ENCODE measurements at regions not wholly inside any gene's neighbourhood (a gene's known extent, or its start where the extent isn't known, plus 50 kb on each side); places are given as distances from the start of the nearest gene placed in this dataset.

DNA sequence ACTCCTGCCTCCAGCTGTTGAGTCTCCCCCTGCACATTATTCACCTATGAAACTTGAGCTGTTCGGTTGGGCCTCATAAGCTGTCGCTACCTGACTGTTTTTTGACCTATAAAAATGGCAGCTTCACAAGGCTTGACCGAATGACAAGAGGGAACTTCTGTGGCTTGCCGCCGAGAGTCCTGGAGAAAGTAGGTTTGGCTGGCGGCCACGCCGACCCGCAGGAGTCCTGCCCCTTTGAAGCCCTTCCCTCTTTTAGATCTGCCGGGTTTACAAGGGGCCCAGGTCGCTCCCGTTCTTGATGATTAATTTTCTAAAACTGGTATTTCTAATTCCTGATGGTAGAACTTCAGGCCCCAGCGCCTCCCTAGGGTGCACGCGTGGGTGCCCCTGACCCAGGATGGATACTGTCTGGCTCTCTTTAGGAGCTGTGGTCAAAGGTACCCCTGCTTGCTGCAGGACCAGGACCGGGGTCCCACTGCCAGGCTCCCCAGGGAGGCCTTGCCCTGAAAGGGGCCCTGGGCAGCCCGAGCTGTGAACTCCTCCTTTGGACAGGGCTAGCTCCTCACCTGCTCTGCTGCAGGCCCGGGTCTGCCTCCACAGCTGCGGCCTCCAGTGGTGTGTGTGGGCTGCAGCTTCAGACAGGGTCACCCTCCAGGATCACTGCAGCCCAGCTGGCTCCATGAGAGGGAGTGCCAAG lies 171.8 kb downstream of the CTTN start:
- no peak for ATAC-seq
- H3K9me3 Mint-ChIP-seq: peaks cover 0 to 6% (median 0%) of the 10 kb centered on the region in 9 donors
- POLR2A ChIA-PET: no interaction called here
- no peak overlapping the region for H3K27ac Mint-ChIP-seq
- H3K4me1 Mint-ChIP-seq: peaks cover 0 to 5% (median 2%) of the 10 kb centered on the region in 4 donors
- peaks cover 19 to 65% (median 24%) of the 10 kb centered on the region in 5 donors for H3K27me3 Mint-ChIP-seq
- peak in 1 of 10 donors; percentile 35 for DNase-seq
- peak overlapping the region in 1 of 10 donors; percentile 7 for H3K4me3 Mint-ChIP-seq
- peaks cover 0 to 5% (median 0%) of the 10 kb centered on the region in 3 donors for H3K36me3 Mint-ChIP-seq

DNA sequence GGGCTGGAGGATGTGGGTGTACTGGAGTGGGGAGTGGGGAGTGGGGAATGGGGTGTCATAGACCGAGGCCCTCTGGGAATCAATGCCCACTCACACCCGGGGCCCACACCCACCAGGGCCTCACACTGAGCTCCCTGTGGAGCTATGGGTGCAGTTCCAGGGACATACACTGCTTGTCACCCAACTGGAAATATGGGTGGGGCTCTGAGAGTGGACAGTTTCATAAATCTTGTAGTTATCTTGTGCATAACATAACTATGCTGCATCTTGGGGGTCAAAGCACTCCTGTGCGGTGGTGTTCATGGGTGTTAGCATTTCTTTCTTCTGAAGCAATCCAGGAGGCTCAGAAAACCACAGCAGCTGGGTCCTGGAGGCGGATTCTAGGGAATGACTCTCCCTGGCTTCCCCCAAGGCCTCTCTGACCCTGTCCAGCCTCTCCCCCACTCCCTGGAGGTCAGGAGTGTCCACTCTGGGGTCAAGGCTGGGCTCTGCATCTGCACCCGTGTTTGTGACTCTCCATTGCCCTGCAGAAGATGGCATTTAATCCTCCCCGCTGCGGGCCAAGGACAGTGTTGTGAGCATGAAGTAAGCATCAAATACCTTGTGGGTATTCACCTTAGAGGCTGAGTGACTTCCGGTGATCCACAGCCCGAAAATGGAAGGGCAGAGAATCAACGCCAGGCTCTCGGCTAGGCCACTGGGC lies 172.5 kb downstream of the CTTN start:
- no peak for ATAC-seq
- H3K4me3 Mint-ChIP-seq: no peak overlapping the region
- POLR2A ChIA-PET: no interaction called here

DNA sequence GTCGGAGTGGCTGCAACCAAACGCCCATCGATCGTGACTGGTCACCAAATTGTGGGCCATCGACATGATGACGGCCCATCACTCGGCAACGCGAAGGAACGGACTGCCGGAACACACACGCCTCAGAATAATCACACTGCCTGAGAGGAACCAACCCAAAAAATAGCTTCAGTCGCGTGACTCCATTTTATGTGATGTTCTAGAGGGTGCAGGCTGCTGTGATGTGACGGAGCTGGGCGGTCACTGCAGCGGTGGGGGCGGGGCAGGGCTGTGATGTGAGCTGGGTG lies 174.6 kb downstream of the CTTN start:
- peak in 1 of 10 donors; percentile 43 for DNase-seq
- H3K27ac Mint-ChIP-seq: no peak overlapping the region

More for the DNA sequence above, 172.5 kb downstream of the CTTN start:
- peak in 1 of 10 donors; percentile 53 for DNase-seq
- peaks cover 0 to 5% (median 0%) of the 10 kb centered on the region in 9 donors for H3K9me3 Mint-ChIP-seq
- H3K4me1 Mint-ChIP-seq: peaks cover 0 to 5% (median 2%) of the 10 kb centered on the region in 4 donors
- H3K27me3 Mint-ChIP-seq: peaks cover 17 to 61% (median 23%) of the 10 kb centered on the region in 5 donors
- H3K27ac Mint-ChIP-seq: no peak overlapping the region
- H3K36me3 Mint-ChIP-seq: peaks cover 0 to 2% (median 0%) of the 10 kb centered on the region in 3 donors

DNA sequence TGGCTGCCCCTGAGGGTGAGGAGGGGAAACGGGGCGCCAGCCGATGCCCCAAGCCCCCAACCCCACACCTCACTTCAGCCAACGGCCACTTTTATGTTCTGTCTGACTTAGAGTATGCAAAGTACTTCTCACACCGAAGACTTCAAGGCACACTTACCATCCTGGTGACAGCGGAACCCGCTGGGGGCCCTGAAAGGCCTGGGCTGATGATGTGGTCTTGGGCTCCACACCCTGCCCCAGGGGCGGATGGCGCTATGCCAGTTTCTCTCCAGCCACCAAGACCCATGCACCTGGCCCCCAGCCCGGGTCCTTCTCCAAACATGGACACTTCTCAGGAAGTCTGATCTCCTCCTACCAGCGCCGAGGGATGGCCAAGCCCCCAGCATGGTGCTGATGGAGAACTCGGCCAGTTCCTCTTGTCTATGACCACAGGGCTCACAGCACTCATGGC lies 175.4 kb downstream of the CTTN start:
- POLR2A ChIA-PET: no interaction called here
- Mint-ChIP-seq H3K36me3 (no peaks in the 10 kb centered on the region), H3K4me3 (no peak overlapping the region), H3K9me3 (no peaks in the 10 kb centered on the region), H3K27me3 (peaks cover 2 to 32% (median 10%) of the 10 kb centered on the region in 5 donors), H3K4me1 (peaks cover 0 to 3% (median 0%) of the 10 kb centered on the region in 4 donors), H3K27ac (no peak overlapping the region)
- DNase-seq (peak in 1 of 10 donors; percentile 44), ATAC-seq (no peak)

More for the DNA sequence above, 174.6 kb downstream of the CTTN start:
- no peak for ATAC-seq
- H3K36me3 Mint-ChIP-seq: no peaks in the 10 kb centered on the region
- peaks cover 2 to 41% (median 10%) of the 10 kb centered on the region in 5 donors for H3K27me3 Mint-ChIP-seq
- peaks cover 0 to 5% (median 1%) of the 10 kb centered on the region in 4 donors for H3K4me1 Mint-ChIP-seq
- POLR2A ChIA-PET: no interaction called here
- H3K9me3 Mint-ChIP-seq: no peaks in the 10 kb centered on the region
- no peak overlapping the region for H3K4me3 Mint-ChIP-seq

DNA sequence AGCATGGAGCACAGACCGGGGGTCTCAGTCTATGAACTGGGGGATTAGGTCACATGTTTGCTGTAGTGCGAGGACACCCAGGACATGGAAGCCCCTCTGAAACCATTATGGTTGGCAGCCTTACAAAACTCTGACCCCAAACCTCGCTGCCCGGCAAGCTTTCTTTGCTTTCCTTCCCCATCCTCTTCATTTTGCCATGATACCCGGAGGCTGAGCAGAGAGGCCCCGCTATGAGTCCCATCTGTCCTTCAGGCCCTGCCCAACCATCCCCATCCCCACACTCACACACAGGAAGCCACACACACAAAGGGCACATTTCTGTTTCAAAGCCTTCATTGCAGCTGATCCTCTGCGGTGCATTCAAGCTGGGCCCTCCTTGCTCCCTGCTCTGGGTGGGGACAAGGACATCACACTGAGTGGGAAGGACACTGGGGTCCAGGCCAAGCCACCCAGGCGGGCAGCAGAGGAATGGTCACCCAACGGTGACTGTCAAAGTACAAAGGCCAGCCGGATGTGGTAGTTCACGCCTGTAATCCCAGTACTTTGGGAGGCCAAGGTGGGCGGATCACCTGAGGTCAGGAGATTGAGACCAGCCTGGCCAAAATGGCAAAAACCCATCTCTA lies 176.5 kb downstream of the CTTN start:
- Mint-ChIP-seq H3K9me3 (no peaks in the 10 kb centered on the region), H3K36me3 (no peaks in the 10 kb centered on the region), H3K4me3 (no peak overlapping the region), H3K27ac (no peak overlapping the region), H3K4me1 (no peaks in the 10 kb centered on the region), H3K27me3 (peaks cover 0 to 23% (median 6%) of the 10 kb centered on the region in 5 donors)
- POLR2A ChIA-PET: no interaction called here
- ATAC-seq (no peak), DNase-seq (no peak)

DNA sequence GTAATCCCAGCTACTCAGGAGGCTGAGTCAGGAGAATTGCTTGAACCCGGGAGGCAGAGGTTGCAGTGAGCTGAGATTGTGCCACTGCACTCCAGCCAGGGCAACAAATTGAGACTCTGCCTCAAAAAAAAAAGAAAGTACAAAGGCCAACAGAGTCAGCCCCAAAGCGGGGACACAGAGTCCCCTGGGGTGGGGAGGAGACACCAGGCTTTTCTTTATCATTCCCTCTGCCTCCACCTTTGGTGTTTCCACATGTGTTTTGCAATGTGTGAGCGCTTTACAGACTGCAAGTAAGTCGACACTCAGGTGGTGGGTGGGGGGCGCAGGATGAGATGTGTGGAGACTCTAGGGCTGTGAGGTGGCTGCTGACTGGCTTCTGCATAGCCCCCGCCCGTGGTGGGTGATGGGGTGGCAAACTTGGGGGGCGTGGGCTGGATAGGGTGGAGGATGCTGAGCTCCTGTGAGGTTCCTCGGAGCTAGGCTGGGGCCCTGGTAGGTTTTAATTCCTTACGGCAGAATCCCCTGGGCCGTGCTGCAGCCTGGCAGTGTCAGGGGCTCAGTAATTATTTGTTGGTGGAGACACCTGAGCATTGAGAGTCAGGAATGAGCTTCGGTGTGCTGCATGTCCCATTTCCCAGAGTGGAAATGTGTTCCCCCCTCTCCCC lies 177.2 kb downstream of the CTTN start:
- Mint-ChIP-seq H3K9me3 (no peaks in the 10 kb centered on the region), H3K4me1 (no peaks in the 10 kb centered on the region), H3K27me3 (peaks cover 0 to 18% (median 4%) of the 10 kb centered on the region in 5 donors), H3K36me3 (no peaks in the 10 kb centered on the region), H3K4me3 (no peak overlapping the region), H3K27ac (peak overlapping the region in 1 of 10 donors; percentile 59)
- DNase-seq: no peak
- POLR2A ChIA-PET: no interaction called here
- no peak for ATAC-seq

DNA sequence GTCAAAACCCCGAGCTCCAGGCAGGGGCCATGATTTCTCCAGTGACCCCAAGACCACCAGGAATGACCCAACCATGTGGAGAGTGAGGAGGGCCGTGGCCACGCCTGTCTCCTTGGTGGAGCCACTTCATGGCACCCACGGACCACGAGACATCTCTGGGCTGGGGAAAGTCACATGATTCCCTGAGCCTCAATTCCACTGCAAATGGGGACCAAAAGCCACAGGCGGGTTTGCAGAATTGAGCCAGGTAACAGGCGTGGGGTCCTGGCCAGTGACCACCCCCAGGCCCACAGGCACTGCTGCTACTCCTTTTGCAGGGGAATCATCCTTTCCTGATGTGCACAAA lies 178.9 kb downstream of the CTTN start:
- H3K36me3 Mint-ChIP-seq: no peaks in the 10 kb centered on the region
- no peaks in the 10 kb centered on the region for H3K9me3 Mint-ChIP-seq
- POLR2A ChIA-PET: no interaction called here
- no peak overlapping the region for H3K27ac Mint-ChIP-seq
- H3K27me3 Mint-ChIP-seq: peaks cover 0 to 7% (median 0%) of the 10 kb centered on the region in 5 donors
- ATAC-seq (no peak), DNase-seq (no peak)
- H3K4me1 Mint-ChIP-seq: no peaks in the 10 kb centered on the region
- H3K4me3 Mint-ChIP-seq: no peak overlapping the region

DNA sequence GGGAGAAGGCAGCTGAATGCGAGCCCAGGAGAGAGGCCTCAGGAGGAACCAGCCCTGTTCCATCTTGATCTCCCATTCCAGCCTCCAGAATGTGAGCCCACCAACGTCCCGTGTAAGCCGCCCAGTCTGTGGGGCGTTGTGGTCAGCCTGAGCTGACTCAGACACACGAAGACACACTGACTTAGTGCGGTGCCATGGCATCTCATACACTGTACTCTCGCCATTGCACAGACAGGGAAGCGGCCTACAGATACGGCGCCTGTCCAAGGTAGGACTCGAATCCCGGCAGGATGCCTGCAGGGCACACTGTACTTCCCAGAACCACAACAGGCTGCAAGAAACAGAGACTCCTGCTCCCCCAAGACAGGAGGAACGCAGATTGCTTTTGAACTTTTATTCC lies 179.6 kb downstream of the CTTN start:
- DNase-seq (peak in 1 of 10 donors; percentile 30), ATAC-seq (no peak)
- peaks cover 0 to 6% (median 0%) of the 10 kb centered on the region in 5 donors for H3K27me3 Mint-ChIP-seq
- no peak overlapping the region for H3K4me3 Mint-ChIP-seq
- H3K4me1 Mint-ChIP-seq: no peaks in the 10 kb centered on the region
- H3K9me3 Mint-ChIP-seq: no peaks in the 10 kb centered on the region
- no peaks in the 10 kb centered on the region for H3K36me3 Mint-ChIP-seq
- no peak overlapping the region for H3K27ac Mint-ChIP-seq
- POLR2A ChIA-PET: no interaction called here

DNA sequence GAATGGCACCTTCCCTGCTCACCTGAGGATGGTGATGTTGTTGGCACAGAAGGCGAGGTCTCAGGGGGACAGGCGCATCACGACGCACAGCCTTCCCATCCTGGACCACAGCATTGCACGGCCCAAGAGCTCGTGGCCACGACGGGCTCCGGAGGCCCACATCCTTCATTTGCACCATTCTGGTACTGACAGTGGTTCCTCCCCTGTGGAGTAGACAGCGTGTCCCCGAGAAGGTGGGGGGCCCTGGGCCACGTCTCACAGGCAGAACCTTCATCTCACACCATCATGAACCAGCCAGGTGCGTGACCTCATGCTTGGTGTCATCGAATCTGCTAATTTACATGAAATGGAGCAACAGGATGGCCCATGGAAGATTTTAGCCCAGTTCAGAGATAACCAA lies 180.0 kb downstream of the CTTN start:
- Mint-ChIP-seq H3K27me3 (peaks cover 0 to 8% (median 0%) of the 10 kb centered on the region in 5 donors), H3K9me3 (no peaks in the 10 kb centered on the region), H3K4me3 (no peak overlapping the region), H3K4me1 (no peaks in the 10 kb centered on the region), H3K27ac (no peak overlapping the region), H3K36me3 (no peaks in the 10 kb centered on the region)
- POLR2A ChIA-PET: no interaction called here
- ATAC-seq (no peak), DNase-seq (peak in 1 of 10 donors; percentile 56)

DNA sequence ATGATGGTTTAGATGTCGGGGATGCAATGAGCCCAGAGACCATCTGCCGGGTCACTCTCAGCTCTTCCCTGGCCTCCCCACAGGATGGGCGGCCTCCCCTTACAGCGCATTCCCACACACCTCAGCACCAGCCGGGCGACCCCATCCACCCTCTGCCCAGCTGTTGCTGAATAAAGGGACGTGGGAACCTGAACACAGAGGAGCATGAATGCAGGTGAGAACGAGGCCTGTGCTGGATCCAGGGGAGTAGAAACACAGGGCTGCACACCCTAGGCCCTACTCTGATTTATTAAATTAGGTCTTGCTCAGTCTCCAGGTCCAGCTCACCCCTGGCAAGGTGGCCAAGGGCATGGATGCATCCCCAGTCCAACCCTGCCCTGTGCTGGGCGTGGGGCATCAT lies 180.5 kb downstream of the CTTN start:
- no peaks in the 10 kb centered on the region for H3K4me1 Mint-ChIP-seq
- H3K27ac Mint-ChIP-seq: no peak overlapping the region
- H3K27me3 Mint-ChIP-seq: peaks cover 0 to 13% (median 1%) of the 10 kb centered on the region in 5 donors
- H3K36me3 Mint-ChIP-seq: no peaks in the 10 kb centered on the region
- H3K4me3 Mint-ChIP-seq: no peak overlapping the region
- H3K9me3 Mint-ChIP-seq: no peaks in the 10 kb centered on the region
- no peak for ATAC-seq
- no peak for DNase-seq
- POLR2A ChIA-PET: no interaction called here

DNA sequence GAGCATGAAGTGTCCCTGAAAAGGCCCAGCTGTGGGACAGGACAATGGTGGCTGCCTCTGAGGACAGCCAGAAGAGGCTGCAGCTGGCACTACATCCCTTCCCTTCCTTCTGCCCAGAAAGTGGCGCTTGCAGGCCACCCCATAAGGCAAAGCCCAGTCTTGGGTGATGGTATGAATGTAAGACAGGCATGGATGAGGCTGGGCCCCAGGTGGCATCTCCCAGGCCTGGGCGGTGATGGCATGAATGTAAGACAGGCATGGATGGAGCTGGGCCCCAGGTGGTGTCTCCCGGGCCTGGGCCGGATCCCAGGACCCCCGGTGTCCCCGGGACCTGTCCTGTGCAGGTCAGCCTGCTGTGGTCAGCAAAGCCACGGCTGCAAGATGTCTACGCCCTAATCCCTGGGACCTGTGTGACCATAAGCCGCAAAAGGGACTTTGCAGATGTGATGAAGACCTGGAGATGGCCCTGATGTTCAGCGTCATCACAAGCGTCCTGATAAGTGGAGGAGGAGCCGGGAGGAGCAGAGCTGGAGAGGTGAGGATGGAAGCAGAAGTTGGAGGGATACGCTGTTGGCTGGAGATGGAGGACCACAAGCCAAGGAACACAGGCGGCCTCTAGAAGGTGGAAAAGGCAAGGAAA lies 181.1 kb downstream of the CTTN start:
- H3K36me3 Mint-ChIP-seq: no peaks in the 10 kb centered on the region
- ATAC-seq: no peak
- no peaks in the 10 kb centered on the region for H3K4me1 Mint-ChIP-seq
- POLR2A ChIA-PET: no interaction called here
- peak overlapping the region in 1 of 10 donors; percentile 24 for H3K27ac Mint-ChIP-seq
- H3K27me3 Mint-ChIP-seq: peaks cover 0 to 15% (median 4%) of the 10 kb centered on the region in 5 donors
- no peak overlapping the region for H3K4me3 Mint-ChIP-seq
- no peaks in the 10 kb centered on the region for H3K9me3 Mint-ChIP-seq
- DNase-seq: peak in 1 of 10 donors; percentile 48

DNA sequence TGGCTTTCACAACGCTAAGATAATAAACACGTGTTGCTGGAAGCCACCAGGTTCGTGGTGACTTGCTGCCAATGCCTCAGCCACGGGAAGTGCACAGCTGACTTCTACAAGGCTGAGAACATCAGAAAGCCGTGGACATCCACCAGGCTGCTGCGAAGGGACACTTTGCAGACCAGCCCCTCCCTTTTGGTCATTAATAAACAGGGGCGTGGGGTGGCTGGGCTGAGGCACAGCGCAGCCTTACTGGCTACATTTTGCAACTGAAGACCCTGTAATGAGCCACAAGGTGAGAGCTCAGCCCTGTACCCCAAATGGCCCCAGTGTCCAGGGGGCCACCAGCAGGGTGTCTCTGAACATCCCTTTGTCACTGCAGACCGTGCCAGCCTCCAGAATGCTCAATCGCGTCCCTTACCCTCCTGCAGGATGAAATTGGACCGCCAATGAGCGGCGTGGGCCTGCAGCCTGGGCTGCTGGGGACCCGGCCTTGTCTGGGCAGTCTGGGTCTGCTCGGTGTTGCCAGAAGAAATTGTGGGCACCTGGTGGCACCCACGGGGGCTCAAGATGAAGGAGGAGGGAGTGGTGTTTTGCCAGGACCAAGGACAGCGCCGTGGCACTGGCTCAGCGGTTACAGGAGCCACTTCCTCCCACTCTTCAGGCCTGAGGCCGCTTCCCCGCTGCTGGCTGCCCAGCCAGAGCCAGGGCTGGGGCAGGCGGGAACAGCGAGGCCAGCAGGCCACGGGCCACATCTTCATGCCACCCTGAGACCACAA lies 181.9 kb downstream of the CTTN start:
- Mint-ChIP-seq H3K36me3 (no peaks in the 10 kb centered on the region), H3K9me3 (peaks cover 0 to 2% (median 0%) of the 10 kb centered on the region in 9 donors), H3K4me3 (no peak overlapping the region), H3K4me1 (no peaks in the 10 kb centered on the region), H3K27me3 (peaks cover 0 to 19% (median 5%) of the 10 kb centered on the region in 5 donors), H3K27ac (no peak overlapping the region)
- POLR2A ChIA-PET: no interaction called here
- DNase-seq (no peak), ATAC-seq (no peak)

Data from naive thymus-derived CD8-positive, alpha-beta T cell (primary cell).